HPDE6-E6E7 (cell line): ENCODE measurements at regions not wholly inside any gene's neighbourhood (a gene's known extent, or its start where the extent isn't known, plus 50 kb on each side); places are given as distances from the start of the nearest gene placed in this dataset.
A peak's percentile ranks its signal among the peaks of the same experiment; 100 is the strongest.

Source experiments
- DNase-seq: peaks from one replicate; pipeline ENCODE4 v3.0.0; 2011; ENCODE audit warnings: missing footprints; ENCODE audit errors: extremely low spot score

GRCh38 chr2:65739927-65740326, 307.5 kb upstream of the SPRED2 start:
- no peak for DNase-seq

- DNase-seq: no peak
Observed at GRCh38 chr2:65737452-65738011, 305.1 kb upstream of the SPRED2 start.

- no peak for DNase-seq
Observed at GRCh38 chr2:65731476-65731875, 299.1 kb upstream of the SPRED2 start.

- no peak for DNase-seq
Observed at GRCh38 chr2:65730186-65730585, 297.8 kb upstream of the SPRED2 start.

- peak; percentile 55 for DNase-seq
Observed at GRCh38 chr2:65729246-65729645, 296.8 kb upstream of the SPRED2 start.

GRCh38 chr2:65728477-65729180, 296.2 kb upstream of the SPRED2 start:
- DNase-seq: peak; percentile 79

- DNase-seq: no peak
Observed at GRCh38 chr2:65727816-65728215, 295.4 kb upstream of the SPRED2 start.

- DNase-seq: no peak
Observed at GRCh38 chr2:65727381-65727780, 295.0 kb upstream of the SPRED2 start.

GRCh38 chr2:65724752-65725151, 292.4 kb upstream of the SPRED2 start:
- peak; percentile 25 for DNase-seq

- DNase-seq: no peak
Observed at GRCh38 chr2:65724336-65724735, 291.9 kb upstream of the SPRED2 start.

GRCh38 chr2:65722028-65722778, 289.8 kb upstream of the SPRED2 start:
- peak; percentile 45 for DNase-seq

- DNase-seq: no peak
Observed at GRCh38 chr2:65716698-65717097, 284.3 kb upstream of the SPRED2 start.

- no peak for DNase-seq
Observed at GRCh38 chr2:65715323-65715722, 282.9 kb upstream of the SPRED2 start.

- DNase-seq: no peak
Observed at GRCh38 chr2:65714866-65715265, 282.5 kb upstream of the SPRED2 start.

GRCh38 chr2:65711863-65712262, 279.5 kb upstream of the SPRED2 start:
- DNase-seq: no peak

GRCh38 chr2:65710779-65711295, 278.4 kb upstream of the SPRED2 start:
- DNase-seq: no peak

GRCh38 chr2:65710356-65710755, 278.0 kb upstream of the SPRED2 start:
- DNase-seq: no peak

- no peak for DNase-seq
Observed at GRCh38 chr2:65708086-65708485, 275.7 kb upstream of the SPRED2 start.

GRCh38 chr2:65706411-65706810, 274.0 kb upstream of the SPRED2 start:
- DNase-seq: no peak

- no peak for DNase-seq
Observed at GRCh38 chr2:65701191-65701590, 268.8 kb upstream of the SPRED2 start.

GRCh38 chr2:65700720-65701119, 268.3 kb upstream of the SPRED2 start:
- DNase-seq: no peak

- DNase-seq: no peak
Observed at GRCh38 chr2:65700004-65700651, 267.7 kb upstream of the SPRED2 start.
